Fibroblast of upper back skin (primary cell): ENCODE measurements at regions not wholly inside any gene's neighbourhood (a gene's known extent, or its start where the extent isn't known, plus 50 kb on each side); places are given as distances from the start of the nearest gene placed in this dataset.

ENCODE experiments used
- DNase-seq: peaks from one replicate; pipeline ENCODE4 v3.0.0-alpha.2; 2013

- DNase-seq = no peak
Observed at GRCh38 chr9:74282526-74283253, 214.4 kb upstream of the RORB start.

- DNase-seq = no peak
Observed at GRCh38 chr9:74284581-74285450, 212.3 kb upstream of the RORB start.

GRCh38 chr9:74293479-74293878 is 203.7 kb upstream of the RORB start:
- no peak for DNase-seq

- DNase-seq = no peak
Observed at GRCh38 chr9:74303945-74304344, 193.2 kb upstream of the RORB start.

GRCh38 chr9:74304598-74304997 is 192.5 kb upstream of the RORB start:
- no peak for DNase-seq

GRCh38 chr9:74309654-74310053 is 187.5 kb upstream of the RORB start:
- no peak for DNase-seq

GRCh38 chr9:74317235-74317634 is 179.9 kb upstream of the RORB start:
- no peak for DNase-seq

GRCh38 chr9:74321396-74321795 is 175.7 kb upstream of the RORB start:
- DNase-seq = no peak

- no peak for DNase-seq
Observed at GRCh38 chr9:74322661-74323314, 174.3 kb upstream of the RORB start.

GRCh38 chr9:74330487-74331214 is 166.5 kb upstream of the RORB start:
- no peak for DNase-seq

- DNase-seq = no peak
Observed at GRCh38 chr9:74331607-74332006, 165.5 kb upstream of the RORB start.

- DNase-seq = no peak
Observed at GRCh38 chr9:74333384-74334032, 163.6 kb upstream of the RORB start.

- DNase-seq = no peak
Observed at GRCh38 chr9:74334271-74334670, 162.9 kb upstream of the RORB start.

- DNase-seq = no peak
Observed at GRCh38 chr9:74336161-74336560, 161.0 kb upstream of the RORB start.

GRCh38 chr9:74348777-74349176 is 148.4 kb upstream of the RORB start:
- no peak for DNase-seq

- DNase-seq = no peak
Observed at GRCh38 chr9:74355107-74355506, 142.0 kb upstream of the RORB start.

- no peak for DNase-seq
Observed at GRCh38 chr9:74357577-74357976, 139.6 kb upstream of the RORB start.

GRCh38 chr9:74358959-74359358 is 138.2 kb upstream of the RORB start:
- no peak for DNase-seq

- no peak for DNase-seq
Observed at GRCh38 chr9:74361508-74361907, 135.6 kb upstream of the RORB start.

GRCh38 chr9:74362423-74362822 is 134.7 kb upstream of the RORB start:
- no peak for DNase-seq

- DNase-seq = no peak
Observed at GRCh38 chr9:74366111-74366510, 131.0 kb upstream of the RORB start.

- no peak for DNase-seq
Observed at GRCh38 chr9:74369844-74370243, 127.3 kb upstream of the RORB start.

- DNase-seq = no peak
Observed at GRCh38 chr9:74373348-74373747, 123.8 kb upstream of the RORB start.
